ENCODE measurements at regions not wholly inside any gene's neighbourhood (a gene's known extent, or its start where the extent isn't known, plus 50 kb on each side); places are given as distances from the start of the nearest gene placed in this dataset.

DNA sequence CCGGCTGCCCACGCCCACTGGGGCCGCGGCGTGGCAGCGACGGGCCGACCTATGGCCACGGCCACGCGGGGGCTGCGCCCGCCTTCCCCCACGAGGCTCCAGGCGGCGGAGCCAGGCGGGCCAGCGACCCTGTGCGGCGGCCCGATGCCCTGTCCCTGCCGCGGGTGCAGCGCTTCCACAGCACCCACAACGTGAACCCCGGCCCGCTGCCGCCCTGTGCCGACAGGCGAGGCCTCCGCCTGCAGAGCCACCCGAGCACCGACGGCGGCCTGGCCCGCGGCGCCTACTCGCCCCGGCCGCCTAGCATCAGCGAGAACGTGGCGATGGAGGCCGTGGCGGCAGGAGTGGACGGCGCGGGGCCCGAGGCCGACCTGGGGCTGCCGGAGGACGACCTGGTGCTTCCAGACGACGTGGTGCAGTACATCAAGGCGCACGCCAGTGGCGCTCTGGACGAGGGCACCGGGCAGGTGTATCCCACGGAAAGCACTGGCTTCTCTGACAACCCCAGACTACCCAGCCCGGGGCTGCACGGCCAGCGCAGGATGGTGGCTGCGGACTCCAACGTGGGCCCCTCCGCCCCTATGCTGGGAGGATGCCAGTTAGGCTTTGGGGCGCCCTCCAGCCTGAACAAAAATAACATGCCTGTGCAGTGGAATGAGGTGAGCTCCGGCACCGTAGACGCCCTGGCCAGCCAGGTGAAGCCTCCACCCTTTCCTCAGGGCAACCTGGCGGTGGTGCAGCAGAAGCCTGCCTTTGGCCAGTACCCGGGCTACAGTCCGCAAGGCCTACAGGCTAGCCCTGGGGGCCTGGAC lies 253.2 kb downstream of the GLI2 start:
- Histone ChIP-seq H3K4me3 (no peak overlapping the region), H3K9me3 (no peaks in the 10 kb centered on the region), H3K36me3 (ENCODE audit: low read depth) (no peaks in the 10 kb centered on the region), H3K4me1 (ENCODE audit: low read depth) (no peaks in the 10 kb centered on the region)
- no peak for TF ChIP-seq CTCF (IDR thresholded peaks at IDR 0.05)
- no peak for DNase-seq
- intact Hi-C loops (cut with DNase I, micrococcal nuclease): no loop called here
- no peak for ATAC-seq

GRCh38 chr2:120989512-120990441 lies 254.1 kb downstream of the GLI2 start:
- H3K4me1 ChIP-seq (ENCODE audit: low read depth): no peaks in the 10 kb centered on the region
- H3K4me3 ChIP-seq: no peak overlapping the region
- TF ChIP-seq CTCF (IDR thresholded peaks at IDR 0.05): no peak
- H3K36me3 ChIP-seq (ENCODE audit: low read depth): no peaks in the 10 kb centered on the region
- no peak for ATAC-seq
- no peak for DNase-seq
- no peaks in the 10 kb centered on the region for H3K9me3 ChIP-seq
- intact Hi-C loops (cut with DNase I, micrococcal nuclease): no loop called here

GRCh38 chr2:120990451-120990871 lies 254.8 kb downstream of the GLI2 start:
- Histone ChIP-seq H3K4me1 (ENCODE audit: low read depth) (no peaks in the 10 kb centered on the region), H3K9me3 (no peaks in the 10 kb centered on the region), H3K36me3 (ENCODE audit: low read depth) (no peaks in the 10 kb centered on the region), H3K4me3 (no peak overlapping the region)
- ATAC-seq: no peak
- intact Hi-C loops (cut with DNase I, micrococcal nuclease): no loop called here
- TF ChIP-seq CTCF (IDR thresholded peaks at IDR 0.05): no peak
- DNase-seq: no peak

DNA sequence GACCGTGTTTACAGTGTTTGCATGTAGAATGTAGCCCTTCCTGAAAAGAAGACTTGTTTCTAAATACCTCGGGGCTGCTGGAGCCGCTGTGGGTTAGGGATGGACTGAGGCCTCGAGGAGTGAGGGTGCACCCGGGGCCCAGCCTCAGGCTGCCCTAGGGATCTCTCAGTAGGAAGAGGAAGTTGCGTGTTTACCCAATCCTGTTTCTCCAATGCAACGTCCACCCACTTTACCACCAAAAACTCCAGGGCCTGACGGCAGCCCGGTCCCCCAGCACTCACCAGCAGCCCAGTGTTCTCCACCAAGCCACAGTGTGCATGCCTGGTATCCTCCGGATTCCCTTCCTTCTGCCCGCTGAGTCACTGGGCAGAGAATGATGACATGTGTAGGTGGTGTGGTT lies 255.8 kb downstream of the GLI2 start:
- DNase-seq (no peak), ATAC-seq (no peak)
- no peak for TF ChIP-seq CTCF (IDR thresholded peaks at IDR 0.05)
- Histone ChIP-seq H3K4me1 (ENCODE audit: low read depth) (no peaks in the 10 kb centered on the region), H3K9me3 (no peaks in the 10 kb centered on the region), H3K36me3 (ENCODE audit: low read depth) (no peaks in the 10 kb centered on the region), H3K4me3 (no peak overlapping the region)
- intact Hi-C loops (cut with DNase I, micrococcal nuclease): no loop called here

DNA sequence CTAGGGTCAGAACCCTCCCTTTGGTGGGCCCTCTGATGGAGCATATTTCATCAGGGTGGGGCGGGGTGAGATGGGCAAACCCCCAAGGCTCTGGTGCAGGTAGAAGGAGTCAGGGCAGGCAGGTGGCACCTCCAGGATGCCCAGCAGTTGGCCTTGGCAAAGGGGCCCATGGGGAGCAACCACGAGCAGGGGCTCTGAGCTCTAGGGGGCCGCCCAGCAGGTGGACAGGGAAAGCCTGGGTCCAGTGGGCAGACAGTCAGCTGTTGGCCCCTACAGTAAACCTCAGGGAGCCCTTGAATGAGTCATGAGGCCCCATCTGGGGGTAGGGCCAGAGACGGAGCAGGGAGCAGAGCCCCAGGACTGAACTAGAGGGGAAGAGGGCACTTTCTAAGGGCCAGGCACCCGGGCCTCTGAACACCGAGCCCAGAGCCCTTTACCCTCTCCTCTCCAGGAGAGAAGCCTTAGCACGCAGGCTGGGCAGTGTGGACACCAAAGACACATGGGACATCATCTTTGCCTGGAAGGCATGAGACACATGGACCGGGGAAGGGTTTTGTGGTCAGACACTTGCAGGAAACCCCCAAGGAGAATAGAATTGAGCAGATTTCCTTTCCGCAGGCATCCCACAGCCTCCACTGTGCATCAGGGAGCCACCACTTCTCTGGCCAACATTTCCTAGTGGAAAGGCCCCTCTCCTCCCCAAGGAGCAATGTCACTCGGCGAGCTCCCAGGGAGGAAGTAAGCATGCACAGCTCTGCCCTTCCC lies 257.3 kb downstream of the GLI2 start:
- intact Hi-C loops (cut with DNase I, micrococcal nuclease): no loop called here
- TF ChIP-seq CTCF (IDR thresholded peaks at IDR 0.05): no peak
- no peaks in the 10 kb centered on the region for H3K4me1 ChIP-seq (ENCODE audit: low read depth)
- ATAC-seq: no peak
- no peaks in the 10 kb centered on the region for H3K9me3 ChIP-seq
- H3K36me3 ChIP-seq (ENCODE audit: low read depth): no peaks in the 10 kb centered on the region
- no peak overlapping the region for H3K4me3 ChIP-seq
- DNase-seq: no peak
